ENCODE measurements at regions not wholly inside any gene's neighbourhood (a gene's known extent, or its start where the extent isn't known, plus 50 kb on each side); places are given as distances from the start of the nearest gene placed in this dataset.

DNA sequence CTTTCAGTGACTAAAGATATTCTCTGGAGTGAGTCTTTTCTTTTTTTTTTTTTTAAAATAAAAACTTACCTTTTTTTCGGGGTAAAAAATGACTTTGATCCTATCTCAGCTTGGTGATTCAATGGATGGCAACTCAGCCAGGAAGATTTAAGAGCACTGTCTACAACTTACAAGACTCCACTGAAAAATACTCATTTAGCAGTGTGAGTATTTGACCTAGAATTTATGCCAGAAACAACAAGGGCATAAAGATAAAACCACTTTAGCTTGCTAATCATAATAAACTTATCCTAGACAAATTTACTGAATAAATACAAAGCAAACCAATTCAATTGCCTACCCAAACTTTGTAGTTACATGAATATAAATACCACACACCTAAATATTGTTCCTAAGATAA is 446.6 kb downstream of the RPS29 start:
- ChIA-PET CTCF (no interaction called here), POLR2A (no interaction called here)
- DNase-seq (ENCODE audit: extremely low spot score) = no peak
- no peak for TF ChIP-seq CTBP1 (IDR thresholded peaks at IDR 0.05; ENCODE audit: borderline replicate concordance)
- no peak for TF ChIP-seq ZNF384 (IDR thresholded peaks at IDR 0.05)
- no peak for TF ChIP-seq BHLHE40 (IDR thresholded peaks at IDR 0.05; ENCODE audit: borderline replicate concordance)
- no peak for TF ChIP-seq L3MBTL2 (conservative IDR thresholded peaks at IDR 0.05)

DNA sequence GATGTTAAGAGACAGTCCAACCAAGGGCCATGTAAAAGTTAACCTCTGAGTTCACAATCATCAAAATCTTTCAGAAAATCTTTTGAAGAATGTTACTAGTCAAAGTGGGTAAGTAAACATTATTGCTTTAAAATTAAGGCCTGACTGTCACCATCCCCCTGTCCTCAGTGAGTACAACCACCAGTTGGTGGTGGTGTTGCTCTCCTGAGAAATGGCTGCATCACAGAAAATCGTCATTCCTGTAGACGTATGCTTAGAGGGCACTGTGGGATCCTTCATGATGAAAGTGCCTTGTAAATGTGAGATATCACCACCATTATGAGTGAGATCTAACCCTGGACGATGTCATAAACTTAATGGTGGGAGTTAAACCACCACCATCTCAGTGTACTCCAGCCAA is 451.2 kb downstream of the RPS29 start:
- TF ChIP-seq, protein P1, sequence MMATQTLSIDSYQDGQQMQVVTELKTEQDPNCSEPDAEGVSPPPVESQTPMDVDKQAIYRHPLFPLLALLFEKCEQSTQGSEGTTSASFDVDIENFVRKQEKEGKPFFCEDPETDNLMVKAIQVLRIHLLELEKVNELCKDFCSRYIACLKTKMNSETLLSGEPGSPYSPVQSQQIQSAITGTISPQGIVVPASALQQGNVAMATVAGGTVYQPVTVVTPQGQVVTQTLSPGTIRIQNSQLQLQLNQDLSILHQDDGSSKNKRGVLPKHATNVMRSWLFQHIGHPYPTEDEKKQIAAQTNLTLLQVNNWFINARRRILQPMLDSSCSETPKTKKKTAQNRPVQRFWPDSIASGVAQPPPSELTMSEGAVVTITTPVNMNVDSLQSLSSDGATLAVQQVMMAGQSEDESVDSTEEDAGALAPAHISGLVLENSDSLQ (IDR thresholded peaks at IDR 0.05) = no peak
- no peak for TF ChIP-seq SP1 (IDR thresholded peaks at IDR 0.05)
- TF ChIP-seq FOXA1 (IDR thresholded peaks at IDR 0.05) = no peak
- no peak for TF ChIP-seq HDGF (IDR thresholded peaks at IDR 0.05; ENCODE audit: borderline replicate concordance)
- TF ChIP-seq CTBP1 (IDR thresholded peaks at IDR 0.05; ENCODE audit: borderline replicate concordance) = no peak
- TF ChIP-seq FOXM1 (IDR thresholded peaks at IDR 0.05; ENCODE audit: borderline replicate concordance) = no peak
- TF ChIP-seq ARNT (IDR thresholded peaks at IDR 0.05) = no peak
- ChIA-PET POLR2A (no interaction called here), CTCF (no interaction called here)
- DNase-seq (ENCODE audit: extremely low spot score) = peak; percentile 56

DNA sequence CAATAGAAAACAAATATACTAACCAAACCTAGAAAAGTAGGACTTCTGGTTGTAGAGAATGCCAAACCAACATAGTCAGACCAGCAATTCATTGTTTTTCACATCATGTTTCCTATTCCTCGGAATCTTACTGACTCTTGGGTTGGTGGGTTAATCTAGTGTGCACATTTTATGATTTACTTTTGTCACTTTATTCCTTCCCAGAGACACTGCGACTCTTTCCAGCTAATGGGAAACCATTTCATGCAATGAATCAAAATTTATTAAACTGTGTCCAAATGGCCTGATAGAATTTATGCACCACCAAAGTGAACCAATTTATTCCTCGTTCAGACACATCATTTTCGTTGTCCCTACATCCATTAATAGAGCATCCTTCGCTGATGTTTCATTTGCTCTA is 464.9 kb downstream of the RPS29 start:
- ChIA-PET POLR2A (no interaction called here), CTCF (no interaction called here)
- no peak for DNase-seq (ENCODE audit: extremely low spot score)
- TF ChIP-seq ARNT (IDR thresholded peaks at IDR 0.05) (no peak), FOXM1 (IDR thresholded peaks at IDR 0.05; ENCODE audit: borderline replicate concordance) (no peak), CTBP1 (IDR thresholded peaks at IDR 0.05; ENCODE audit: borderline replicate concordance) (no peak), HDGF (IDR thresholded peaks at IDR 0.05; ENCODE audit: borderline replicate concordance) (no peak), ZNF384 (IDR thresholded peaks at IDR 0.05) (no peak), BHLHE40 (IDR thresholded peaks at IDR 0.05; ENCODE audit: borderline replicate concordance) (no peak), L3MBTL2 (conservative IDR thresholded peaks at IDR 0.05) (no peak), LEF1 (IDR thresholded peaks at IDR 0.05; ENCODE audit: borderline replicate concordance) (no peak), SUZ12 (IDR thresholded peaks at IDR 0.05) (no peak), FOXA1 (IDR thresholded peaks at IDR 0.05) (no peak), SP1 (IDR thresholded peaks at IDR 0.05) (no peak)
- TF ChIP-seq, protein P1 (IDR thresholded peaks at IDR 0.05) = no peak

DNA sequence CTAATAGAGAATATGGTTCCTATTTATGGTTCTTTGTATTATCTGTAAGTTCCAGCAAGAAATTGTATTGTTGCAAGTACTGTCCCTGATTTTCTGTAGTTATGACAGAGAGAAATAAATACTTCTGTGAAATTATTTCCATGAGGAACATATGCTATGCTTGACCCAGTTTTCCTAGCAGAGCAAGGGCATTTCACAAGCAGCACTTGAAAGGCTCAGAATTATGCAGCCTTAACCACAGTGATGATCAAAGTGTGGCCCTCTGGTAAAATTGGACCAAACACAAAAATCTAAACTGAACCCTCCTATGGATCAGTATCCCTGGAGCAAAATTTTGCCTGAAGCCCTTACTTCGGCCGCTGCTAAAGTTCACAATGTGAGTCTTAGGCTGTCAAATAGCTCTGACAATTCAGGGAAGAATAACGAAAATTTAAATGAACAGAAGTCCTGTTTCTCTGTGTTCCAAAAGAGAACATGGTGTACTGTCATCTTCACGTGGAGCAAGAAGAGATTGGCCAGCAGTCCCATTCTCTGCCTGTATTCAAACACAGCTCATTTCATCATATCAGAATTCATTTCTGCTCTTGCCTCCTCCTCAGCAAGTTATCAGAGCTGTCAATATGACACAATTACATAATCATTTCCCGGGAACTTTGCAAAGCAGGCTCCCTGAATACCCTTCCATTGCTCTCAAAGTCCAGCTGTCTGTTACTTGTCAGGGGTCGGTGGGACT is 471.9 kb downstream of the RPS29 start:
- ChIA-PET CTCF (no interaction called here), POLR2A (no interaction called here)
- no peak for DNase-seq (ENCODE audit: extremely low spot score)
- TF ChIP-seq ELF4 (IDR thresholded peaks at IDR 0.05) (no peak), ARNT (IDR thresholded peaks at IDR 0.05) (no peak), FOXM1 (IDR thresholded peaks at IDR 0.05; ENCODE audit: borderline replicate concordance) (no peak), ZNF384 (IDR thresholded peaks at IDR 0.05) (no peak), BHLHE40 (IDR thresholded peaks at IDR 0.05; ENCODE audit: borderline replicate concordance) (no peak), NFRKB (IDR thresholded peaks at IDR 0.05) (no peak), SUZ12 (IDR thresholded peaks at IDR 0.05) (no peak), HDGF (IDR thresholded peaks at IDR 0.05; ENCODE audit: borderline replicate concordance) (no peak), CTBP1 (IDR thresholded peaks at IDR 0.05; ENCODE audit: borderline replicate concordance) (no peak), L3MBTL2 (conservative IDR thresholded peaks at IDR 0.05) (no peak), LEF1 (IDR thresholded peaks at IDR 0.05; ENCODE audit: borderline replicate concordance) (no peak), FOXA1 (IDR thresholded peaks at IDR 0.05) (no peak), SP1 (IDR thresholded peaks at IDR 0.05) (no peak), TARDBP (IDR thresholded peaks at IDR 0.05) (no peak), FOXK2 (IDR thresholded peaks at IDR 0.05) (no peak)
- TF ChIP-seq, protein P1 (IDR thresholded peaks at IDR 0.05) = no peak

DNA sequence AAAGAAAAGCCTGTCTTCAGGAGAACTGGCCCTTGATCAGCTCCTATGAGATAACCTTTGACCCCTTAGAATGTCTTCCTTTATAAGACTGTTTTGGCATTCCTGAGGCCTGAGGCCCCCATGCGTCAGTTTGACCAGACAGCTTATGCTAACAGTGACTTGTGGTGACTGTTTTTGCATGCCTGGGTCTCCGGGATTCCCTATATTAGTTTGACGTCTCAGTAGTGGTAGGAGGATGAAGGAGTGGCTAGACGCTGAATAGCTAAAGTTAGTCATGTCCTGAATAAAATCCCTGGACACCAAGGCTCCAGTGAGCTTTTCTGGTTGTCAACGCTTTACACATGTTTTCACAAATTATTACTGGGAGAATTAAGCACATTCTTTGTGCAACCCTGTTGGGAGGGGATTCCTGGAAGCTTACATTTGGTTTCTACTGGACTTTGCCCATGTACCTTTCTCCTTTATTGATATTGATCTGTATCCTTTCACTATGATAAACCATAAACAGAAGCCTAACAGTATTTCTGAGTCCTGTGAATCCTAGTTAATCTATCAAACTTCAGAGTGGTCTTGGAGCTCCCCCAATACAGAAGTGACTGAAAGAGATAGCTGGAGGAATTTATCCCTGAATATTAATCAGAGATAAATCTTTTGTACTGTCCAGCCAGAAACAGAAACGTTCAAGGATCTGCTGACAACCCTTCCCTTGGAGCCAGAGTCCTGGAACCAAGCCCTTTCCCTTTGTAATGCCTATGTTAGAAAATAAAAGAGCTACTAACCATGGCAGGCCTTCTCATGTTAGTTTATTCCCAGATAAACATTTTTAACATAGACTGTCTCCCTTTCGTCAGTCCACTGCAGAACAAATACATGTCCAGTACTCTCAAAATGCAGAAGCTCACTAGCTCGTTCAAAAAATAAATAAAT is 479.2 kb downstream of the RPS29 start:
- ChIA-PET CTCF (interaction anchor here (0.7 kb wide), 1 partner anchor 393 kb away, joined by 3 read pairs; no protein-coding TSS in a partner anchor), POLR2A (no interaction called here)
- TF ChIP-seq ZNF384 (IDR thresholded peaks at IDR 0.05) (no peak), SUZ12 (IDR thresholded peaks at IDR 0.05) (no peak), ELF4 (IDR thresholded peaks at IDR 0.05) (no peak), FOXM1 (IDR thresholded peaks at IDR 0.05; ENCODE audit: borderline replicate concordance) (no peak), HDGF (IDR thresholded peaks at IDR 0.05; ENCODE audit: borderline replicate concordance) (no peak), SP1 (IDR thresholded peaks at IDR 0.05) (no peak), LEF1 (IDR thresholded peaks at IDR 0.05; ENCODE audit: borderline replicate concordance) (no peak), FOXK2 (IDR thresholded peaks at IDR 0.05) (no peak), NFRKB (IDR thresholded peaks at IDR 0.05) (no peak), TARDBP (IDR thresholded peaks at IDR 0.05) (no peak), CTBP1 (IDR thresholded peaks at IDR 0.05; ENCODE audit: borderline replicate concordance) (no peak), FOXA1 (IDR thresholded peaks at IDR 0.05) (no peak), L3MBTL2 (conservative IDR thresholded peaks at IDR 0.05) (no peak), BHLHE40 (IDR thresholded peaks at IDR 0.05; ENCODE audit: borderline replicate concordance) (no peak), ARNT (IDR thresholded peaks at IDR 0.05) (no peak)
- TF ChIP-seq, protein P1 (IDR thresholded peaks at IDR 0.05) = no peak
- DNase-seq (ENCODE audit: extremely low spot score) = no peak

Data from HEK293T (cell line).